ENCODE measurements at regions not wholly inside any gene's neighbourhood (a gene's known extent, or its start where the extent isn't known, plus 50 kb on each side); places are given as distances from the start of the nearest gene placed in this dataset.

GRCh38 chr9:103574056-103574455, 520.1 kb upstream of the SMC2 start:
- Histone ChIP-seq H3K9me2 (ENCODE audit: insufficient read depth) (no peaks in the 10 kb centered on the region), H3K79me2 (ENCODE audit: insufficient read depth, low read length) (no peaks in the 10 kb centered on the region), H3K9me3 (ENCODE audit: control insufficient read depth in 1 of 2, insufficient read depth in 1 of 2, low read depth in 1 of 2, low read length in 2 of 2) (peaks cover 0 to 15% of the 10 kb centered on the region in 2 experiments; a peak in 2 of 4 replicates), H2AFZ (ENCODE audit: low read depth, low read length, poor library complexity, severe bottlenecking) (no peak overlapping the region), H3K27me3 (ENCODE audit: insufficient read depth, low read length) (no peaks in the 10 kb centered on the region), H3K4me2 (ENCODE audit: low read length) (no peak overlapping the region), H4K20me1 (ENCODE audit: insufficient read depth) (no peaks in the 10 kb centered on the region), H3K4me3 (replicated peaks in 1 of 2; ENCODE audit: low read depth in 1 of 2, low read length in 2 of 2) (no peak overlapping the region), H3K36me3 (ENCODE audit: control insufficient read depth in 1 of 2, insufficient read depth in 2 of 2, low read length in 2 of 2) (no peaks in the 10 kb centered on the region), H3K27ac (ENCODE audit: low read depth, low read length) (no peak overlapping the region), H3K4me1 (ENCODE audit: control insufficient read depth in 1 of 2, insufficient read depth in 2 of 2, low read length in 2 of 2) (no peaks in the 10 kb centered on the region), H3K9ac (ENCODE audit: low read length) (no peak overlapping the region)
- ATAC-seq (no peak), DNase-seq (ENCODE audit: low read depth, low spot score) (no peak)
- TF ChIP-seq CBX3 (IDR thresholded peaks at IDR 0.05; ENCODE audit: low read depth) (no peak), ZNF274 (IDR thresholded peaks at IDR 0.05; ENCODE audit: low read depth, low read length) (no peak), EZH2 (IDR thresholded peaks at IDR 0.05) (no peak), SP1 (IDR thresholded peaks at IDR 0.05; ENCODE audit: low read depth) (no peak), POLR2A (IDR thresholded peaks at IDR 0.05; ENCODE audit: borderline replicate concordance, extremely low read depth, insufficient read depth, insufficient read length) (no peak), FOSL1 (IDR thresholded peaks at IDR 0.05; ENCODE audit: low read depth) (no peak), CEBPB (IDR thresholded peaks at IDR 0.05; ENCODE audit: low read depth) (no peak), YY1 (IDR thresholded peaks at IDR 0.05; ENCODE audit: extremely low read depth, insufficient replicate concordance, low read depth, low read length) (no peak), SIN3A (IDR thresholded peaks at IDR 0.05; ENCODE audit: low read depth) (no peak), RAD21 (IDR thresholded peaks at IDR 0.05; ENCODE audit: low read depth) (no peak)
- TF ChIP-seq, protein P1, sequence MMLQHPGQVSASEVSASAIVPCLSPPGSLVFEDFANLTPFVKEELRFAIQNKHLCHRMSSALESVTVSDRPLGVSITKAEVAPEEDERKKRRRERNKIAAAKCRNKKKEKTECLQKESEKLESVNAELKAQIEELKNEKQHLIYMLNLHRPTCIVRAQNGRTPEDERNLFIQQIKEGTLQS (IDR thresholded peaks at IDR 0.05): no peak
- TF ChIP-seq, protein P2, sequence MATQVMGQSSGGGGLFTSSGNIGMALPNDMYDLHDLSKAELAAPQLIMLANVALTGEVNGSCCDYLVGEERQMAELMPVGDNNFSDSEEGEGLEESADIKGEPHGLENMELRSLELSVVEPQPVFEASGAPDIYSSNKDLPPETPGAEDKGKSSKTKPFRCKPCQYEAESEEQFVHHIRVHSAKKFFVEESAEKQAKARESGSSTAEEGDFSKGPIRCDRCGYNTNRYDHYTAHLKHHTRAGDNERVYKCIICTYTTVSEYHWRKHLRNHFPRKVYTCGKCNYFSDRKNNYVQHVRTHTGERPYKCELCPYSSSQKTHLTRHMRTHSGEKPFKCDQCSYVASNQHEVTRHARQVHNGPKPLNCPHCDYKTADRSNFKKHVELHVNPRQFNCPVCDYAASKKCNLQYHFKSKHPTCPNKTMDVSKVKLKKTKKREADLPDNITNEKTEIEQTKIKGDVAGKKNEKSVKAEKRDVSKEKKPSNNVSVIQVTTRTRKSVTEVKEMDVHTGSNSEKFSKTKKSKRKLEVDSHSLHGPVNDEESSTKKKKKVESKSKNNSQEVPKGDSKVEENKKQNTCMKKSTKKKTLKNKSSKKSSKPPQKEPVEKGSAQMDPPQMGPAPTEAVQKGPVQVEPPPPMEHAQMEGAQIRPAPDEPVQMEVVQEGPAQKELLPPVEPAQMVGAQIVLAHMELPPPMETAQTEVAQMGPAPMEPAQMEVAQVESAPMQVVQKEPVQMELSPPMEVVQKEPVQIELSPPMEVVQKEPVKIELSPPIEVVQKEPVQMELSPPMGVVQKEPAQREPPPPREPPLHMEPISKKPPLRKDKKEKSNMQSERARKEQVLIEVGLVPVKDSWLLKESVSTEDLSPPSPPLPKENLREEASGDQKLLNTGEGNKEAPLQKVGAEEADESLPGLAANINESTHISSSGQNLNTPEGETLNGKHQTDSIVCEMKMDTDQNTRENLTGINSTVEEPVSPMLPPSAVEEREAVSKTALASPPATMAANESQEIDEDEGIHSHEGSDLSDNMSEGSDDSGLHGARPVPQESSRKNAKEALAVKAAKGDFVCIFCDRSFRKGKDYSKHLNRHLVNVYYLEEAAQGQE (IDR thresholded peaks at IDR 0.05; ENCODE audit: low read depth): no peak
- ChIA-PET CTCF (no interaction called here), RAD21 (ENCODE audit: low non-redundant PET in 1 of 2, low total read pairs in 2 of 2, uncharacterized antibody in 2 of 2, unreplicated experiment in 2 of 2) (no interaction called here), POLR2A (no interaction called here)
- intact Hi-C loops (cut with micrococcal nuclease): no loop called here
- no TSS peak for BruUV-seq (replicated peaks)
